Tibial artery (tissue), 4 donors: ENCODE measurements at regions not wholly inside any gene's neighbourhood (a gene's known extent, or its start where the extent isn't known, plus 50 kb on each side); places are given as distances from the start of the nearest gene placed in this dataset.

Experiments
- DNase-seq, 2 donors: peaks; one replicate each; pipeline ENCODE4 v3.0.0-alpha.2; 2019
- H3K27ac ChIP-seq, 2 donors: fragments of 200-600 bp; sonication (generic) in 1 of 2; 1 replicate in 1 of 2; 2 replicates in 1 of 2; pipeline ENCODE4 v1.5.1; 2018 to 2019; ENCODE audit warnings: mild to moderate bottlenecking in 1 of 2
- H3K27me3 ChIP-seq, 2 donors: fragments of 200-600 bp; sonication (generic) in 1 of 2; one replicate each; pipeline versions ENCODE4 v1.5.1 to v1.6.0; 2016 to 2019
- H3K36me3 ChIP-seq, 3 donors: fragments of 200-600 bp; sonication (generic) in 2 of 3; one replicate each; pipeline ENCODE4 v1.5.1; 2016 to 2019; ENCODE audit warnings: mild to moderate bottlenecking in 2 of 3
- H3K4me1 ChIP-seq, 4 donors: fragments of 200-600 bp; sonication (generic) in 2 of 4; 1 replicate in 3 of 4; 2 replicates in 1 of 4; pipeline ENCODE4 v1.5.1; 2016 to 2019
- H3K4me3 ChIP-seq, 2 donors: fragments of 200-600 bp; sonication (generic) in 1 of 2; 1 replicate in 1 of 2; 2 replicates in 1 of 2; pipeline ENCODE4 v1.5.1; 2018 to 2019; ENCODE audit warnings: mild to moderate bottlenecking in 2 of 2
- H3K9me3 ChIP-seq, 3 donors: fragments of 200-600 bp; sonication (generic) in 1 of 3; one replicate each; pipeline ENCODE4 v1.5.1; 2016 to 2019
- CTCF ChIP-seq, 2 experiments: fragments of 200-600 bp in 1 of 2; fragments of 450-650 bp in 1 of 2; IDR thresholded peaks; one replicate each; pipeline ENCODE4 v1.5.1; 2017 to 2019; ENCODE audit warnings: antibody characterized with exemption in 2 of 2, mild to moderate bottlenecking in 1 of 2, moderate library complexity in 1 of 2
- intact Hi-C: fragments of 100-400 bp; cut with DNase I; formaldehyde crosslinking; loops from one replicate; pipeline ENCODE4 v1.15.0; 2023; ENCODE audit warnings: low total_unique reads

GRCh38 chr3:95271395-95271794, 1208.5 kb downstream of the NSUN3 start:
- no peaks in the 10 kb centered on the region for H3K36me3 ChIP-seq
- no peak overlapping the region for H3K27ac ChIP-seq
- H3K4me3 ChIP-seq = no peak overlapping the region
- no peaks in the 10 kb centered on the region for H3K9me3 ChIP-seq
- intact Hi-C loops = no loop called here
- DNase-seq = no peak
- H3K27me3 ChIP-seq = no peaks in the 10 kb centered on the region
- no peaks in the 10 kb centered on the region for H3K4me1 ChIP-seq
- no peak for TF ChIP-seq CTCF (IDR thresholded peaks at IDR 0.05)

GRCh38 chr3:95272166-95272565, 1209.3 kb downstream of the NSUN3 start:
- no peaks in the 10 kb centered on the region for H3K4me1 ChIP-seq
- H3K27ac ChIP-seq = no peak overlapping the region
- intact Hi-C loops = no loop called here
- DNase-seq = no peak
- no peaks in the 10 kb centered on the region for H3K36me3 ChIP-seq
- H3K27me3 ChIP-seq = no peaks in the 10 kb centered on the region
- TF ChIP-seq CTCF (IDR thresholded peaks at IDR 0.05) = no peak
- no peak overlapping the region for H3K4me3 ChIP-seq
- H3K9me3 ChIP-seq = no peaks in the 10 kb centered on the region

GRCh38 chr3:95272781-95273180, 1209.9 kb downstream of the NSUN3 start:
- Histone ChIP-seq H3K9me3 (no peaks in the 10 kb centered on the region), H3K36me3 (no peaks in the 10 kb centered on the region), H3K4me1 (no peaks in the 10 kb centered on the region), H3K4me3 (no peak overlapping the region), H3K27me3 (no peaks in the 10 kb centered on the region), H3K27ac (no peak overlapping the region)
- no peak for DNase-seq
- intact Hi-C loops = no loop called here
- TF ChIP-seq CTCF (IDR thresholded peaks at IDR 0.05) = no peak

GRCh38 chr3:95277613-95278012, 1214.8 kb downstream of the NSUN3 start:
- no peaks in the 10 kb centered on the region for H3K36me3 ChIP-seq
- H3K4me3 ChIP-seq = no peak overlapping the region
- H3K27me3 ChIP-seq = no peaks in the 10 kb centered on the region
- no peaks in the 10 kb centered on the region for H3K9me3 ChIP-seq
- DNase-seq = no peak
- TF ChIP-seq CTCF (IDR thresholded peaks at IDR 0.05) = no peak
- H3K27ac ChIP-seq = no peak overlapping the region
- intact Hi-C loops = no loop called here
- H3K4me1 ChIP-seq = peaks cover 0 to 16% (median 0%) of the 10 kb centered on the region in 4 donors

GRCh38 chr3:95280711-95281352, 1218.0 kb downstream of the NSUN3 start:
- Histone ChIP-seq H3K36me3 (no peaks in the 10 kb centered on the region), H3K9me3 (no peaks in the 10 kb centered on the region), H3K27ac (peak overlapping the region in 1 of 2 donors; percentile 34), H3K27me3 (no peaks in the 10 kb centered on the region), H3K4me3 (no peak overlapping the region), H3K4me1 (peaks cover 0 to 16% (median 0%) of the 10 kb centered on the region in 4 donors)
- intact Hi-C loops = no loop called here
- TF ChIP-seq CTCF (IDR thresholded peaks at IDR 0.05) = no peak
- DNase-seq = no peak

GRCh38 chr3:95289295-95289694, 1226.4 kb downstream of the NSUN3 start:
- H3K27ac ChIP-seq = no peak overlapping the region
- intact Hi-C loops = no loop called here
- TF ChIP-seq CTCF (IDR thresholded peaks at IDR 0.05) = no peak
- H3K9me3 ChIP-seq = no peaks in the 10 kb centered on the region
- H3K4me3 ChIP-seq = no peak overlapping the region
- no peaks in the 10 kb centered on the region for H3K27me3 ChIP-seq
- no peaks in the 10 kb centered on the region for H3K36me3 ChIP-seq
- H3K4me1 ChIP-seq = no peaks in the 10 kb centered on the region
- DNase-seq = no peak
